Ectodermal cell (in vitro differentiated cells): ENCODE measurements at regions not wholly inside any gene's neighbourhood (a gene's known extent, or its start where the extent isn't known, plus 50 kb on each side); places are given as distances from the start of the nearest gene placed in this dataset.

Experiments used
- H3K27ac ChIP-seq: 2 replicates; pipeline ENCODE4 v1.7.0; 2013; ENCODE audit warnings: mild to moderate bottlenecking, low read depth, low read length; ENCODE audit not compliant: insufficient read depth, poor library complexity, severe bottlenecking
- H3K27me3 ChIP-seq: 2 replicates; pipeline ENCODE4 v1.7.0; 2013; ENCODE audit warnings: mild to moderate bottlenecking, low read length; ENCODE audit not compliant: insufficient read depth, control insufficient read depth, poor library complexity, severe bottlenecking
- H3K36me3 ChIP-seq: one replicate; pipeline ENCODE4 v1.7.0; 2013; ENCODE audit warnings: low read length; ENCODE audit not compliant: control insufficient read depth, insufficient read depth
- H3K4me1 ChIP-seq: one replicate; pipeline ENCODE4 v1.7.0; 2013; ENCODE audit warnings: low read length; ENCODE audit not compliant: control insufficient read depth, insufficient read depth
- H3K4me3 ChIP-seq: 2 replicates; pipeline ENCODE4 v1.7.0; 2013; ENCODE audit warnings: low read depth, low read length, control low read depth; ENCODE audit not compliant: insufficient read depth
- H3K9me3 ChIP-seq: 2 replicates; pipeline ENCODE4 v1.7.0; 2013; ENCODE audit warnings: mild to moderate bottlenecking, low read length, moderate library complexity; ENCODE audit not compliant: control insufficient read depth
- WGBS, 2 experiments: methylation state at CpG; one replicate each; pipeline ENCODE4 v1.1.7; 2013; ENCODE audit warnings: missing lambda C conversion rate in 2 of 2; 5-methylcytosine and 5-hydroxymethylcytosine counted together

DNA sequence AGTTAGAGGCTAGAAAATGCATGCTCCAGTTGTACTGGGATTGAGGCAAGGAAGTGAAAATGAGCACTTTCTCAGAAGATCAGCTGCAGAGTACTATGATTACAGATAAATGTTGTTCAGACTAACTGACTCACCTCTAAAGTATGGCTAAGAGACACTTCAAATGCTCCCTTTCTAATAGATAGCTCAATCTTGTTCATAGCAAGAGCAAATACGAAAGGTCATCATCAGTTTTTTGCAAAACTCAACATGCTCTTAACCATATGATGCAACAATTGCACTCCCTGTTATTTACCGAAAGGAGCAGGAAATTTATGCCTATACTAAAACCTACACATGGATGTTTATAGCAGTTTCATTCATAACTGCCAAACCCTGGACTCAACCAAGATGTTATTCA is 838.4 kb upstream of the INTU start:
- WGBS, 2 experiments: 90 to 96% methylated on average over 2 of the region's 2 CpGs
- Histone ChIP-seq H3K27me3 (no peaks in the 10 kb centered on the region), H3K4me3 (no peak overlapping the region), H3K36me3 (no peaks in the 10 kb centered on the region), H3K27ac (no peak overlapping the region), H3K9me3 (no peaks in the 10 kb centered on the region), H3K4me1 (no peaks in the 10 kb centered on the region)

DNA sequence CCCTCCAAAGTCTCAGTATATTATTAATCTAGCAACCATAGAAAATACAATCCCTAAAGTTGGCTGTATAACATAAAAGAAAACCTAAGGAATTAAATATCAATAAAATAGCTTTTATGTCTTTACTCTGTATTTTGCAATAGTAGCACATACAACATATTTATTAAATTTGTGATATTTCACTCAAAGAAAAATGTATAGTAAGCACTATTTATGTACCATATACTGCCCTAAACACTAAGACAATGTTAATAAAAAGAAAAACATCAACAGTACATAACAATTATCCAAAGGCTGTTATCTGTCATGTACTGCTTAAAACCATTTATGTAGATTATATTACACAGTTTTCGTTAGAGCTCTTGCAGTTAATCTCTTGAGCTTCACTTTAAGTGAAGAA is 834.5 kb upstream of the INTU start:
- Histone ChIP-seq H3K4me3 (no peak overlapping the region), H3K27me3 (no peaks in the 10 kb centered on the region), H3K36me3 (no peaks in the 10 kb centered on the region), H3K9me3 (no peaks in the 10 kb centered on the region), H3K27ac (no peak overlapping the region), H3K4me1 (no peaks in the 10 kb centered on the region)
- no CpG with 5 or more reads among the region's 1 CpG for WGBS, 2 experiments

DNA sequence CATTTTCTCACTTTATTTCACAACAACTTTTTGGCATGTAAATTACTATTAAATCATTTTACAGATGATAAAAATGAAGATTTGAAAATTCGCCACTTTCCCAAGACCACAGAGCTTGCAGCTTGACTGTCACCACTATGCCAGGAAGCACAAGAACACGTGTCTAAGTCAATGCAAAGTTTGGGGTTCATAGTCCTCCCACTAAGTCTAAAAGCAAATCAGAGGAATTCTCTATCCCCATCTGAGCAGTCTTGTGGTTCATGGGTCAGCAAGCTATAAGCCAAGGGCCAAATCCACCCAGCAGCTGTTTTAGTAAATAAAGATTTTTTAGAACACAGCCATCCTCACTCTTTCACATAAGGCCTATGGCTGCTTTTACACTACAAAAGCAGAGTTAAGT is 833.3 kb upstream of the INTU start:
- Histone ChIP-seq H3K27ac (no peak overlapping the region), H3K36me3 (no peaks in the 10 kb centered on the region), H3K9me3 (no peaks in the 10 kb centered on the region), H3K27me3 (no peaks in the 10 kb centered on the region), H3K4me1 (no peaks in the 10 kb centered on the region), H3K4me3 (no peak overlapping the region)
- 91 to 93% methylated on average over 2 of the region's 2 CpGs for WGBS, 2 experiments

DNA sequence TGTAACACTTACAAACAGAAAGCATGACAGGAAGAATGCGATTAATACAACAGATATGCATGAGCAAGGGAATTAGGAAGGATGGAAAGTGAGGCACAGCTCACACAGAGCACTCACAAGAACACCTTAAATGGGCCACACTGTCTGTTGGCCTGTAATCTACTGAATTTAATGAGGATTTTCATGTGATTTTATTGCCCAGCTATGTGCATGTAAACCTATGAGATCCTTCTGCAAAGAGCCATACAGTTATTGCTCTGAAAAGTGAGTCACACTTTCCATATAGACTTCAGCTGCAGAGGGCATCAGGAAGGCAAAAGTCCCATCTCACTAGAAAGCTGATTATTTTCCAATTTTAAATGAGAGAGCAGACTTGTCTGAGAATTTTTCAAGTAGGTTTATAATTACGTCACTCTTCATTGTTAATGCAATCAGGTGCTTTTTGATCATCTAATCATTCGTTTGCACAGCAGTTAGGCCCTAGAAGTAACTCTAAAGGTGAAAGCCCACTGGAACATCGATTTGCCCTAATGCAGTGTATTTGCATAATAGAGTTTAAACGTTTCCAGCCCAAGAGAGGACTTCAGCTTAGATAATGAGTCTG is 832.7 kb upstream of the INTU start:
- Histone ChIP-seq H3K27me3 (no peaks in the 10 kb centered on the region), H3K36me3 (no peaks in the 10 kb centered on the region), H3K9me3 (no peaks in the 10 kb centered on the region), H3K4me1 (no peaks in the 10 kb centered on the region), H3K4me3 (no peak overlapping the region), H3K27ac (no peak overlapping the region)
- 88 to 92% methylated on average over 5 of the region's 5 CpGs for WGBS, 2 experiments

DNA sequence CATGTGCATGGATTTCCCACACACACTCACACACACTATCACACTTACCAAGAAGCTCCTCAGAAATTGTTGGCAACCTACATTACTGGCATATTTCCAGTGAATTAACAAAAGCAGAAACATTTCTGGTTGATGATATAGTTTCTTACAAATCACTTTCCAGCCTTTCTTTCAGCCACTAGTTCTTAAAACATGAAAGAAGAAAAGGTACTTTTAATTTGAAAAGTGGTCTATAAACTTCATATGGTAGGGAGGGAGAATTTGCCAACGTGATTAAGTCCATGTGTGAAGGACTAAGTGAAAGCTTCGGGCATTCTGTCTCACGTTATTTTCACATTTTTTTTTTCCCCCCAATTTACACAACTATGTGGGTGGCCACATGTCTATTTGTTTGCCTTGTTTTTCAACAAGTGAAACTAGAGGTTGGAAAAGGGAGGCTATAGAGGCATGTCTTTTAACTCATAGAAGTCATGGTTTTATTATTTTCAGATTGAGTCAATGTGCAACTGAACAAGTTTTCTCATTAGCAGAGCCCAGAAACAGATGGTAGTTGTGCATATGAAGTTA is 832.1 kb upstream of the INTU start:
- no peaks in the 10 kb centered on the region for H3K27me3 ChIP-seq
- no peak overlapping the region for H3K27ac ChIP-seq
- no peaks in the 10 kb centered on the region for H3K36me3 ChIP-seq
- WGBS, 2 experiments: 60 to 85% methylated on average over 1 to 3 of the region's 3 CpGs
- H3K9me3 ChIP-seq: no peaks in the 10 kb centered on the region
- no peaks in the 10 kb centered on the region for H3K4me1 ChIP-seq
- H3K4me3 ChIP-seq: no peak overlapping the region

DNA sequence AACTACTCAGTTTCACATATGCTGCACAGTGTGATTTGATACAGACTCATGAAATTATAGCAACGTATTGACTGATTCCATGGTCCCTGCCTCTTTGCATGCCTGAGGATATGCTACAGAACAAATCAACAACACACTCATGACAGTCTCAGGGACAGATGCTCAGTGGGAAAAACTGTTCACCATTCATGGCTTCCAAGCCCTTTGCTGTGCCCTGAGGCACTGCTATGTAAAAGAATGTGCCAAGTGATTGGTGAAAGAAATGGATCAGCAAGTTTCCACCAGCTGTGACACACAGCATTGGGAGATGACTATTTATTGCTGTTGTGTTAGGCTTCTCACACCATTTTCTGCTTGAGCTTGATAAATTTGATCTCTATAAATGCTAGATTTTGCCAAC is 825.6 kb upstream of the INTU start:
- H3K4me3 ChIP-seq: no peak overlapping the region
- H3K27me3 ChIP-seq: no peaks in the 10 kb centered on the region
- 89 to 96% methylated on average over 1 of the region's 1 CpG for WGBS, 2 experiments
- H3K27ac ChIP-seq: no peak overlapping the region
- H3K36me3 ChIP-seq: no peaks in the 10 kb centered on the region
- H3K4me1 ChIP-seq: no peaks in the 10 kb centered on the region
- H3K9me3 ChIP-seq: no peaks in the 10 kb centered on the region

DNA sequence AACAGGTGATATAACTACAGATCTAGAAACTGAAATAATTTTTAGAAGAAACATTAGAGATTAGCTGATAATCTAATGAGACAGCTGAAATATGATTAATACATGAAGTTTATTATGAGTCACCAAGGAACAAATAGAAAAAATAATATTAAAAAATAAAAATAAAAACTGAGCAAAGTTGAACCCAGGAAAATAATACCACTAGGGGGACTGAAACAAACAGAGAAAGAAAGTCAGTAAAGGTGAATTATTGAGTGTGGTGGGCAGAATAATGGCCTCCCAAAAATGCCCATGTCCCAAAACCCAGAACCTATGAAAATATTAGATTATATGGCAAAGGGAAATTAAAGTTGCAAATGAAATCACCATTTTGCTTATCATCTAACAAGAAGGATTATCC is 820.7 kb upstream of the INTU start:
- H3K4me3 ChIP-seq: no peak overlapping the region
- H3K9me3 ChIP-seq: no peaks in the 10 kb centered on the region
- no peaks in the 10 kb centered on the region for H3K36me3 ChIP-seq
- no peaks in the 10 kb centered on the region for H3K4me1 ChIP-seq
- H3K27me3 ChIP-seq: no peaks in the 10 kb centered on the region
- H3K27ac ChIP-seq: no peak overlapping the region

DNA sequence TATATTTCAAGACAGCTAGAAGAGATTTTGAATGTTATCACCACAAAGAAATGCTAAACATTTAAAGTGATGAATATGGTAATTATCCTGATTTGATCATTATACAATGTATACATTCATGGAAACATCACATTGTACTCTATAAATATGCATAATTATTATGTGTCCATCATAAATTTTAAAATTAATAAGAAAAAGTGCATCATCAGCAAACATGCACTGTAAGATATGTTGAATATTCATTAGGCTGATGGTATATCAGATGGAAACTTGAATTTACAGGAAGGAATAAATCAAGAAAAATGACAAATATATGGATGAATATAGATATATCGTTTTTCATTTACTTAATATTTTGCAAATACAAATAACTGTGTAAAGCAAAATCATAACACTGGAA is 812.1 kb upstream of the INTU start:
- H3K4me3 ChIP-seq: no peak overlapping the region
- WGBS, 2 experiments: no CpG with 5 or more reads among the region's 1 CpG
- no peaks in the 10 kb centered on the region for H3K4me1 ChIP-seq
- H3K36me3 ChIP-seq: no peaks in the 10 kb centered on the region
- no peaks in the 10 kb centered on the region for H3K9me3 ChIP-seq
- H3K27me3 ChIP-seq: no peaks in the 10 kb centered on the region
- no peak overlapping the region for H3K27ac ChIP-seq

DNA sequence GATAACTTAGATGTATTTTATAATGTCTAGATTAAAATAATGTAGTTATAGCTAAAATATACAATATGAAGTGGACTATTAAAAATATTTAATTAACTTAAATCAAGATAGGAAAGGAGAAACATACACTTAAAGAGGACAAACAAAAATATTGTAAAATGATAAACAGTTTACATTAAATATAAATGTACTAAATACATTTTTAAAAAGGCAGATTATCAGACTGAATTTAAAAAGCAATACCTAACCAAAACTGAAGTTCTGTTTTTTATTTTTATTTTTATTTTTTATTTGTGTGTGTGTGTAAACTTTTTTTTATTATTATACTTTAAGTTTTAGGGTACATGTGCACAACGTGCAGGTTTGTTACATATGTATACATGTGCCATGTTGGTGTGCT is 811.6 kb upstream of the INTU start:
- no CpG with 5 or more reads among the region's 1 CpG for WGBS, 2 experiments
- Histone ChIP-seq H3K27ac (no peak overlapping the region), H3K9me3 (no peaks in the 10 kb centered on the region), H3K4me3 (no peak overlapping the region), H3K4me1 (no peaks in the 10 kb centered on the region), H3K36me3 (no peaks in the 10 kb centered on the region), H3K27me3 (no peaks in the 10 kb centered on the region)

DNA sequence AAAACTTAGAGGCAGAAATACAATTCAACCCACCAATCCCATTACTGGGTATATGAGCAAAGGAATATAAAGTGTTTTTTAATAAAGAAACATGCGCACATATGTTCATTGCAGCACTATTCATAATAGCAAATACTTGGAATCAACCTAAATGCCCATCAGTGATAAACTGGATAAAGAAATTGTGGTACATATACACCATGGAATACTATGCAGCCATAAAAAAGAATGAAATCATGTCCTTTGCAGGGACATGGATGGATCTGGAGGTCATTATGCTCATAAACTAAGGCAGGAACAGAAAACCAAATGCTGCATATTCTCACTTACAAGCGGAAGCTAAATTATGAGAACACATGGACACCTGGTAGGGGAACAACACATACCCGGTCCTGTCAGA is 807.7 kb upstream of the INTU start:
- no peaks in the 10 kb centered on the region for H3K27me3 ChIP-seq
- no peaks in the 10 kb centered on the region for H3K36me3 ChIP-seq
- H3K27ac ChIP-seq: no peak overlapping the region
- no peak overlapping the region for H3K4me3 ChIP-seq
- no peaks in the 10 kb centered on the region for H3K9me3 ChIP-seq
- no peaks in the 10 kb centered on the region for H3K4me1 ChIP-seq
- 92 to 95% methylated on average over 2 to 3 of the region's 3 CpGs for WGBS, 2 experiments

DNA sequence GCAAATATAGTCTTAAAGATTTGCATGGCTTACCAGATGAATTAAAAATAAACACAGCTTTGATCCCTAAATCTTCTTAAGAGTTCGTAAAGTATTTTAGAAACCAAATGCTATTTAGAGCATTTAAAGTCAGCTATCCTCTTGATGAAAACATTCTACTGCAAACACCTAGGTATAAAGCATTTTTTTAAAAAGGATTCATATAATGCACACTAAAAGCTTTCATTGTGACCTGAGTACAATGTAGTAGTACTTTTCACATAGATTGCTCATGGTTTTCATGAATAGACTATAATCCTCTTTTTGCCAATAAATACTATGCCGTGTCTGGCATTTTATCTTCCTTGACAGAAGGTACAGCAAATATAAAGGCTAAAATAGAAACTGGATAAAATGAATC is 805.1 kb upstream of the INTU start:
- no peaks in the 10 kb centered on the region for H3K27me3 ChIP-seq
- no peaks in the 10 kb centered on the region for H3K9me3 ChIP-seq
- no peaks in the 10 kb centered on the region for H3K36me3 ChIP-seq
- H3K4me3 ChIP-seq: no peak overlapping the region
- no peak overlapping the region for H3K27ac ChIP-seq
- H3K4me1 ChIP-seq: no peaks in the 10 kb centered on the region
- WGBS, 2 experiments: 83% methylated on average over 1 of the region's 2 CpGs; no CpG with 5 or more reads in 1 of the 2 experiments
